ENCODE measurements at regions not wholly inside any gene's neighbourhood (a gene's known extent, or its start where the extent isn't known, plus 50 kb on each side); places are given as distances from the start of the nearest gene placed in this dataset. TPM values are rescaled to one million over a fixed set of nuclear protein-coding genes. Genes with fewer than 3 reads are reported as not detected.

GRCh38 chr3:87332789-87333188 lies 56.4 kb upstream of the POU1F1 start:
- no peak overlapping the region for H3K18ac ChIP-seq (ENCODE audit: low read depth in 1 of 2, low read length in 2 of 2)
- 93% methylated on average over 5 of the region's 6 CpGs for WGBS

GRCh38 chr3:87329065-87329464 lies 52.7 kb upstream of the POU1F1 start:
- Histone ChIP-seq H2BK5ac (ENCODE audit: low read depth, low read length, poor library complexity, severe bottlenecking) (no peak overlapping the region), H3K18ac (ENCODE audit: low read depth in 1 of 2, low read length in 2 of 2) (no peak overlapping the region), H3K4me1 (ENCODE audit: control insufficient read depth, insufficient read depth, low read depth, low read length) (peaks cover 3% of the 10 kb centered on the region), H2BK15ac (ENCODE audit: low read depth, poor library complexity, severe bottlenecking) (no peak overlapping the region), H2BK120ac (ENCODE audit: low read depth, low read length) (no peak overlapping the region), H3K4me3 (ENCODE audit: insufficient read depth in 1 of 2, low read depth in 1 of 2, low read length in 2 of 2) (no peak overlapping the region), H2BK12ac (ENCODE audit: low read length in 2 of 2) (no peak overlapping the region), H3K27me3 (ENCODE audit: control insufficient read depth in 1 of 2, insufficient read depth in 1 of 2, low read length in 2 of 2) (no peaks in the 10 kb centered on the region), H3K14ac (ENCODE audit: low read length in 2 of 2) (no peak overlapping the region), H3K36me3 (ENCODE audit: control insufficient read depth in 1 of 2, insufficient read depth in 2 of 2, low read depth in 1 of 2, low read length in 2 of 2) (no peaks in the 10 kb centered on the region), H3K9me3 (ENCODE audit: control insufficient read depth, low read length) (no peaks in the 10 kb centered on the region), H3K79me1 (replicated peaks; ENCODE audit: low read length, poor library complexity, severe bottlenecking) (no peaks in the 10 kb centered on the region), H3K27ac (ENCODE audit: low read length, poor library complexity, severe bottlenecking) (no peak overlapping the region), H2AFZ (ENCODE audit: low read depth, low read length) (no peak overlapping the region), H3K9ac (ENCODE audit: low read length) (no peak overlapping the region), H4K91ac (ENCODE audit: low read length) (no peak overlapping the region), H3K23ac (ENCODE audit: low read length in 2 of 2) (no peak overlapping the region), H3K4me2 (ENCODE audit: low read length, poor library complexity, severe bottlenecking) (no peak overlapping the region), H4K8ac (ENCODE audit: low read length) (no peak overlapping the region), H3K4ac (ENCODE audit: low read depth in 1 of 2, low read length in 2 of 2) (no peak overlapping the region), H2AK5ac (ENCODE audit: low read length, severe bottlenecking) (no peak overlapping the region)
- no peak for DNase-seq
- WGBS: no CpG with 5 or more reads among the region's 1 CpG

More at GRCh38 chr3:87332789-87333188, 56.4 kb upstream of the POU1F1 start:
- Histone ChIP-seq H4K8ac (ENCODE audit: low read length) (no peak overlapping the region), H2BK12ac (ENCODE audit: low read length in 2 of 2) (no peak overlapping the region), H3K4me1 (ENCODE audit: control insufficient read depth, insufficient read depth, low read depth, low read length) (peaks cover 3% of the 10 kb centered on the region), H4K91ac (ENCODE audit: low read length) (no peak overlapping the region), H3K9ac (ENCODE audit: low read length) (no peak overlapping the region), H2BK15ac (ENCODE audit: low read depth, poor library complexity, severe bottlenecking) (no peak overlapping the region), H3K4ac (ENCODE audit: low read depth in 1 of 2, low read length in 2 of 2) (no peak overlapping the region), H2AK5ac (ENCODE audit: low read length, severe bottlenecking) (peak overlapping the region; percentile 68), H2BK5ac (ENCODE audit: low read depth, low read length, poor library complexity, severe bottlenecking) (no peak overlapping the region), H3K27me3 (ENCODE audit: control insufficient read depth in 1 of 2, insufficient read depth in 1 of 2, low read length in 2 of 2) (no peaks in the 10 kb centered on the region), H3K4me3 (ENCODE audit: insufficient read depth in 1 of 2, low read depth in 1 of 2, low read length in 2 of 2) (no peak overlapping the region), H3K4me2 (ENCODE audit: low read length, poor library complexity, severe bottlenecking) (no peak overlapping the region), H2AFZ (ENCODE audit: low read depth, low read length) (no peak overlapping the region), H3K14ac (ENCODE audit: low read length in 2 of 2) (no peak overlapping the region), H2BK120ac (ENCODE audit: low read depth, low read length) (no peak overlapping the region), H3K27ac (ENCODE audit: low read length, poor library complexity, severe bottlenecking) (peak overlapping the region; percentile 35), H3K23ac (ENCODE audit: low read length in 2 of 2) (no peak overlapping the region), H3K9me3 (ENCODE audit: control insufficient read depth, low read length) (no peaks in the 10 kb centered on the region), H3K36me3 (ENCODE audit: control insufficient read depth in 1 of 2, insufficient read depth in 2 of 2, low read depth in 1 of 2, low read length in 2 of 2) (no peaks in the 10 kb centered on the region), H3K79me1 (replicated peaks; ENCODE audit: low read length, poor library complexity, severe bottlenecking) (no peaks in the 10 kb centered on the region)
- DNase-seq: no peak

Small RNAs in the stretch of these regions (small RNA-seq; reads per million reads assigned to genes)
- gene RNU6-873P (ENCODE audit: low read depth) (not detected), gene RNU6ATAC6P (ENCODE audit: low read depth) (not detected)
